ENCODE measurements at regions not wholly inside any gene's neighbourhood (a gene's known extent, or its start where the extent isn't known, plus 50 kb on each side); places are given as distances from the start of the nearest gene placed in this dataset.

DNA sequence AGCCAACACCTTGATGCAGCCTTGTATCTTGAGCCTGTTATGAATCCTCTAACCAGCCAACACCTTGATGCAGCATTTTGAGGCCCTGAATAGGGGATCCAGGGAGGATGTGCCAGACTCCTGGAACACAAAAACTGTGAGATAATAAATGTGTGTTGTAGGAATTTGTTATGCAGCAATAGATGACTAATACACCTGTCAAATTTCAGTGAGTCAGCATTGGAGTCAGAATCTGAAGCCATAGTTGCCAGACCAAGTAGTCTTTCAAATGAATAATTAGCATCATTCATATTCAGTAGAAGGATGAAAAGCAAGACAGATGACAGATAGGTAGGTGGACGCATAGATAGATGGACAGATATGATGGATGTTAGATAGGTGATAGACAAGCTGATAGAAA lies 942.5 kb upstream of the SLC39A10 start:
- TF ChIP-seq EZH2 (IDR thresholded peaks at IDR 0.05; ENCODE audit: borderline replicate concordance) (no peak), EZH2phosphoT487 (IDR thresholded peaks at IDR 0.05; ENCODE audit: low read depth, severe bottlenecking, unreplicated experiment) (no peak)
- TF ChIP-seq, protein P1, sequence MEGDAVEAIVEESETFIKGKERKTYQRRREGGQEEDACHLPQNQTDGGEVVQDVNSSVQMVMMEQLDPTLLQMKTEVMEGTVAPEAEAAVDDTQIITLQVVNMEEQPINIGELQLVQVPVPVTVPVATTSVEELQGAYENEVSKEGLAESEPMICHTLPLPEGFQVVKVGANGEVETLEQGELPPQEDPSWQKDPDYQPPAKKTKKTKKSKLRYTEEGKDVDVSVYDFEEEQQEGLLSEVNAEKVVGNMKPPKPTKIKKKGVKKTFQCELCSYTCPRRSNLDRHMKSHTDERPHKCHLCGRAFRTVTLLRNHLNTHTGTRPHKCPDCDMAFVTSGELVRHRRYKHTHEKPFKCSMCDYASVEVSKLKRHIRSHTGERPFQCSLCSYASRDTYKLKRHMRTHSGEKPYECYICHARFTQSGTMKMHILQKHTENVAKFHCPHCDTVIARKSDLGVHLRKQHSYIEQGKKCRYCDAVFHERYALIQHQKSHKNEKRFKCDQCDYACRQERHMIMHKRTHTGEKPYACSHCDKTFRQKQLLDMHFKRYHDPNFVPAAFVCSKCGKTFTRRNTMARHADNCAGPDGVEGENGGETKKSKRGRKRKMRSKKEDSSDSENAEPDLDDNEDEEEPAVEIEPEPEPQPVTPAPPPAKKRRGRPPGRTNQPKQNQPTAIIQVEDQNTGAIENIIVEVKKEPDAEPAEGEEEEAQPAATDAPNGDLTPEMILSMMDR (IDR thresholded peaks at IDR 0.05; ENCODE audit: poor library complexity): no peak

Data from hepatocyte (in vitro differentiated cells).